Right atrium auricular region (tissue), 2 donors: ENCODE measurements at regions not wholly inside any gene's neighbourhood (a gene's known extent, or its start where the extent isn't known, plus 50 kb on each side); places are given as distances from the start of the nearest gene placed in this dataset.

Experiments used
- DNase-seq: peaks from one replicate; pipeline ENCODE4 v3.0.0-alpha.2; 2019; ENCODE audit warnings: low spot score
- H3K27ac ChIP-seq, 2 donors: fragments of 200-600 bp; sonication (generic); 1 replicate in 1 of 2; 2 replicates in 1 of 2; pipeline ENCODE4 v1.5.1; 2016 to 2019
- H3K27me3 ChIP-seq, 2 donors: fragments of 200-600 bp; sonication (generic); one replicate each; pipeline versions ENCODE4 v1.5.1 to v1.6.0; 2017 to 2019
- H3K36me3 ChIP-seq: fragments of 200-600 bp; sonication (generic); one replicate; pipeline ENCODE4 v1.5.1; 2016
- H3K4me1 ChIP-seq, 2 donors: fragments of 200-600 bp; sonication (generic); one replicate each; pipeline versions ENCODE4 v1.5.1 to v1.6.0; 2017 to 2019
- H3K4me3 ChIP-seq, 2 donors: fragments of 200-600 bp; sonication (generic); 1 replicate in 1 of 2; 2 replicates in 1 of 2; pipeline ENCODE4 v1.5.1; 2017 to 2019; ENCODE audit warnings: mild to moderate bottlenecking in 1 of 2, moderate library complexity in 1 of 2
- H3K9me3 ChIP-seq, 2 donors: fragments of 200-600 bp; sonication (generic); one replicate each; pipeline ENCODE4 v1.5.1; 2019
- TF ChIP-seq, protein P1 (sequence below), 2 donors: fragments of 200-600 bp; sonication (generic); IDR thresholded peaks; one replicate each; pipeline ENCODE4 v1.5.1; 2019; ENCODE audit warnings: antibody characterized with exemption in 2 of 2

DNA sequence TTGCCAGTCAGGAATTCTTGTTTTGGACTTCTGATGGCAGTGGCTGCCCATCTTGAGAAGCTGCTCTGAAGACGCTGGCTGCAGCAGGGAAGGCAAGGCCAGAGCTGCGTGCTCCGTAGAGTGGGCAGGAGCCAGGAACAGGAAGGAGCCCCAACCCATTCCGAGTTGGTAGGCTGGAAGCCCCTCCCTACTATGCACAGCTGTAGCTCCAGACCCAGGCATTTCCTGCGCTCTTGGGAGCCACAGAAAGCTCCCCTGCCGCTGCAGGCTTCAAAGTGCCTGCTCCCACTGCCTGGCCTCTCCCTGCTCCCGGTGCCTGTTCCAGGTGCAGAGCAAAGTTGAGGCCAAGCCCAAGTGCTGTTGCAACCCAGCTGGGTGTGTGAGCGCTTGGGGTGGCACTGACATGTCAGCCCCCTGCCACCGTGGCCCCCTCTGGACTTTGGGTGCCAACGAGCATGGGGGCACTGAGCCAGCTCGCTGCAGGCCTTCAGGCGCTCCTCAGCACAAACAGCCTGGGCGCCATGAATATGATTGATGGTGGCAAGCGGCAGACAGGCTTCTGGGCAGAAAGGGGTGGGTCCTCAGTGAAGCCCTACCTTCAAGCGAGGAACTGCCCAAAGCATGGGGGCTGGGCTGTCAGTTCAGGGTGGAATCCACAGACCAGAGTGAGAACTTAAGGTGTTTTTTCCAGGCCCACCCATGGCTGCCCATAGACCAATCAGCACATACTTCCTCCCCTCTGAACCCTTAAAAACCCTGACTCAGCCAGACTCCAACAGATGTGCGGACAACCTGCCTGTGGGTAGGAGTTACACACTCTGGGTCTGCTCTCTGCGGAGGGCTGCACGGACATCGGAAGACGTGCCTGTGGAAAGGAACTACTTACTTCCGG, 677.2 kb upstream of the INTU start:
- Histone ChIP-seq H3K36me3 (no peaks in the 10 kb centered on the region), H3K27ac (no peak overlapping the region), H3K9me3 (no peaks in the 10 kb centered on the region), H3K27me3 (no peaks in the 10 kb centered on the region), H3K4me3 (no peak overlapping the region), H3K4me1 (no peaks in the 10 kb centered on the region)
- DNase-seq: no peak
- TF ChIP-seq, protein P1, sequence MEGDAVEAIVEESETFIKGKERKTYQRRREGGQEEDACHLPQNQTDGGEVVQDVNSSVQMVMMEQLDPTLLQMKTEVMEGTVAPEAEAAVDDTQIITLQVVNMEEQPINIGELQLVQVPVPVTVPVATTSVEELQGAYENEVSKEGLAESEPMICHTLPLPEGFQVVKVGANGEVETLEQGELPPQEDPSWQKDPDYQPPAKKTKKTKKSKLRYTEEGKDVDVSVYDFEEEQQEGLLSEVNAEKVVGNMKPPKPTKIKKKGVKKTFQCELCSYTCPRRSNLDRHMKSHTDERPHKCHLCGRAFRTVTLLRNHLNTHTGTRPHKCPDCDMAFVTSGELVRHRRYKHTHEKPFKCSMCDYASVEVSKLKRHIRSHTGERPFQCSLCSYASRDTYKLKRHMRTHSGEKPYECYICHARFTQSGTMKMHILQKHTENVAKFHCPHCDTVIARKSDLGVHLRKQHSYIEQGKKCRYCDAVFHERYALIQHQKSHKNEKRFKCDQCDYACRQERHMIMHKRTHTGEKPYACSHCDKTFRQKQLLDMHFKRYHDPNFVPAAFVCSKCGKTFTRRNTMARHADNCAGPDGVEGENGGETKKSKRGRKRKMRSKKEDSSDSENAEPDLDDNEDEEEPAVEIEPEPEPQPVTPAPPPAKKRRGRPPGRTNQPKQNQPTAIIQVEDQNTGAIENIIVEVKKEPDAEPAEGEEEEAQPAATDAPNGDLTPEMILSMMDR (IDR thresholded peaks at IDR 0.05): no peak

DNA sequence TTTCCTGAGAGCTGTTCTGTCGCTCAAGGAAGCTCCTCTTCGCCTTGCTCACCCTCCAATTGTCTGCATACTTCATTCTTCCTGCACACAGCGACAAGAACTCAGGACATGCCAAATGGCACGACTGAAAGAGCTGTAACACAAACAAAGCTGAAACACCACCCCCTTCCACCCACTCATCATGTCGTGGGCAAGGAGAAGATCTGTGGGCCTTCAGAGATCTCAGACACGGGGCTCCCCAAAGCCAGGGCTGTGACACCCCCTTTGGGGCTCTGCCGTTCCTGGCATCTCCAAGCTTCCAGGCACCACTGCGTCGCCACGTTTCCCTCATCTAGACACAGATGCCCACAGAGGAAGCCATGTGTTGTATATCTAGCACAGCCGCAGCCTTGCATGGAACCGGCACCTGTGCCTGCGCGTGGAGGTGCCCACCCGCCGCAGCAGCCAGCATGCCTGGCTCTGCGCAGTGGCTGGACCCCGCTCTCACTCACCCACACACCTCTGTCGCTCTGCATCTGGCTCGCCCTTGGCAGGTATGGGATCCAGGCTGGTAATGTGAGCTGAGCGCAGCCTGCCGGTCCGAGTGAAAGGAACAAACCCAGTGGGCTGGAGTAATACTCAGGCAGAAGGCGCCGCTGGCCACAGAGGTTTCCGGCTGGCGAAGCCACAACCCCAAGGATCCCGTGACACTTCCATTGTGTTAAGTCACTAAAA, 676.4 kb upstream of the INTU start:
- Histone ChIP-seq H3K27ac (no peak overlapping the region), H3K9me3 (no peaks in the 10 kb centered on the region), H3K36me3 (no peaks in the 10 kb centered on the region), H3K27me3 (no peaks in the 10 kb centered on the region), H3K4me1 (no peaks in the 10 kb centered on the region), H3K4me3 (no peak overlapping the region)
- TF ChIP-seq, protein P1 (IDR thresholded peaks at IDR 0.05): no peak
- no peak for DNase-seq

DNA sequence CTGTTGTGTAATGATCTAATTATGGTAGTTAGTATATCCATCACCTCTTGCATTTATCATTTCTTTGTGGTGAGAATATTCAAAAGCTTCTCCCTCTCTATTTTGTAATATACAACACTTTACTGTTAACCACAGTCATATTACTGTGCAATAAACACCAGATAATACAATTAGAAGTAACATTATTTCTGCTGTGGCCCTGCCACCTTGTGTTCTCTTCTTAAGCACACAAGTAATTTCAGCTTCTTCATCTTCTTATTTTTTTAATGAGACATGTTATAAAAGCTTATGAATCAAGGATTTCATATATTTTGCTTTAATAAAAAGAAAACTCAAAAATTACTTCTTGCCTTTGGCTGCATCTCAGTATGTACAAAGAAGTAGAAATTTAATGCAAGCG, 675.2 kb upstream of the INTU start:
- H3K4me1 ChIP-seq: no peaks in the 10 kb centered on the region
- no peak for DNase-seq
- no peak overlapping the region for H3K4me3 ChIP-seq
- no peaks in the 10 kb centered on the region for H3K9me3 ChIP-seq
- no peak overlapping the region for H3K27ac ChIP-seq
- no peaks in the 10 kb centered on the region for H3K27me3 ChIP-seq
- no peaks in the 10 kb centered on the region for H3K36me3 ChIP-seq
- TF ChIP-seq, protein P1 (IDR thresholded peaks at IDR 0.05): peak in 1 of 2 donors; percentile 45

DNA sequence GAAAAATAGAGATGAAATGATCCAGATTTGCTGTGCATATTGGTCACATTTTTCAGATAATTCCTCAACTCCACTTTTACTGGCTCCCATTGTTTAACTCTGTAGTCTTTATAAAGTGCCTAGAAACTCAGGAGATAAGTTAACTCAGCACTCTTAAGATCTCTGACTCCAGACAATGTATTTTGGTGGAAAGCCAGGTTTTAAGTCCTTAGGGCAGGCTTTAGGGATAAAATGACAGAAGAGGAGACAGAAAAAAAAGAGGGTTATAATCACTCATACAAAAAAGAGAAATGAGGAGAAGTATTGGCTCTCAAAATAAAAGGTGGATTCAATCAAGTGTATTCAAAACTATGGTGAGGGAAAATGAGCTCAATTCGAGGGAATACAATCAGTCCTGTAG, 674.8 kb upstream of the INTU start:
- no peaks in the 10 kb centered on the region for H3K27me3 ChIP-seq
- no peak overlapping the region for H3K4me3 ChIP-seq
- no peaks in the 10 kb centered on the region for H3K36me3 ChIP-seq
- H3K9me3 ChIP-seq: no peaks in the 10 kb centered on the region
- no peak overlapping the region for H3K27ac ChIP-seq
- H3K4me1 ChIP-seq: no peaks in the 10 kb centered on the region
- TF ChIP-seq, protein P1 (IDR thresholded peaks at IDR 0.05): no peak
- no peak for DNase-seq

DNA sequence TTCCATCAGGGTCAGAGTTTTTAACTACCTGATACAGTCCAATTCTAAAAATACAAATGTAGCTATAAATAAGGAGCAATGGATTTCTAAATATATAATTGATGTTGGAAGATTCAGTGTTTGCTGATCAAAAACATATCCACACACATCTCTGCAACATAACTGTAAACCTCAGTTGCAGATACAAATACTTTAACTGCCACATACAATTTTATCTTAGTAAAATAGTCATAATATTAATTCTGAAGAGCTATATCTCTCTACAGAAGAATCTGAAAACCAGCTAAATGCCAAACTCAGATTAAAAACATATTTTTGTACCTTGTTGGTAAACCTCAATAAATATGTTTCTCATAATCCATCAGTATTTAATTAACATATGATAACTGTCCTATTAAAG, 674.3 kb upstream of the INTU start:
- Histone ChIP-seq H3K36me3 (no peaks in the 10 kb centered on the region), H3K9me3 (no peaks in the 10 kb centered on the region), H3K27ac (no peak overlapping the region), H3K4me3 (no peak overlapping the region), H3K4me1 (no peaks in the 10 kb centered on the region), H3K27me3 (no peaks in the 10 kb centered on the region)
- no peak for DNase-seq
- TF ChIP-seq, protein P1 (IDR thresholded peaks at IDR 0.05): no peak
